B cell (primary cell): ENCODE measurements at regions not wholly inside any gene's neighbourhood (a gene's known extent, or its start where the extent isn't known, plus 50 kb on each side); places are given as distances from the start of the nearest gene placed in this dataset.

Experiments
- ATAC-seq: fragments of 200-7000 bp; cut with Tn5 transposase; one replicate; pipeline ENCODE4 v1.10.0; 2021; ENCODE audit warnings: low read depth, mild to moderate bottlenecking, moderate number of reproducible peaks, moderate library complexity
- CTCF ChIA-PET: fragments of 350-600 bp; sonication (Branson Sonifier 250); formaldehyde crosslinking; loops from one replicate; lab custom pipeline; 2021; ENCODE audit warnings: antibody characterized with exemption, inconsistent platforms; lab: Charles Lee
- POLR2A ChIA-PET: fragments of 350-600 bp; sonication (Branson Sonifier 250); formaldehyde crosslinking; loops from one replicate; lab custom pipeline; 2021; ENCODE audit warnings: antibody characterized with exemption; lab: Charles Lee
- DNase-seq: peaks from one replicate; pipeline ENCODE4 v3.0.0; 2013
- H2AFZ ChIP-seq: 2 replicates; pipeline ENCODE4 v1.6.1; 2012; ENCODE audit warnings: mild to moderate bottlenecking, low read depth, low read length; ENCODE audit not compliant: insufficient read depth, poor library complexity, severe bottlenecking
- H3K27ac ChIP-seq, 2 donors: 1 replicate in 1 of 2; 2 replicates in 1 of 2; pipeline ENCODE4 v1.5.1; 2012 to 2013; ENCODE audit warnings: low read length in 2 of 2, mild to moderate bottlenecking in 2 of 2, moderate library complexity in 1 of 2
- H3K27me3 ChIP-seq, 4 experiments: fragments of 200-600 bp in 1 of 4; sonication (generic) in 1 of 4; replicated peaks in 1 of 4; 1 replicate in 2 of 4; 2 replicates in 2 of 4; pipeline versions ENCODE4 v1.6.1 to v1.7.0; 2013 to 2016; ENCODE audit warnings: low read length in 3 of 4, mild to moderate bottlenecking in 2 of 4, mixed read lengths in 1 of 4, moderate library complexity in 1 of 4; ENCODE audit not compliant: insufficient read depth in 4 of 4, control insufficient read depth in 3 of 4; ENCODE audit errors: control extremely low read depth in 1 of 4
- H3K36me3 ChIP-seq, 2 experiments: replicated peaks in 1 of 2; 1 replicate in 1 of 2; 2 replicates in 1 of 2; pipeline versions ENCODE4 v1.6.1 to v1.7.1; 2013; ENCODE audit warnings: low read length in 1 of 2; ENCODE audit not compliant: insufficient read depth in 2 of 2, control insufficient read depth in 1 of 2; ENCODE audit errors: control extremely low read depth in 1 of 2, extremely low read depth in 1 of 2
- H3K4me1 ChIP-seq, 2 donors: fragments of 200-600 bp in 1 of 2; sonication (generic) in 1 of 2; 1 replicate in 1 of 2; 2 replicates in 1 of 2; pipeline versions ENCODE4 v1.5.1 to v1.6.1; 2013 to 2017; ENCODE audit warnings: low read length in 2 of 2; ENCODE audit not compliant: control insufficient read depth in 2 of 2, insufficient read depth in 2 of 2
- H3K4me2 ChIP-seq: replicated peaks from 2 replicates; pipeline ENCODE3; 2012; ENCODE audit warnings: mild to moderate bottlenecking, low read depth, low read length; ENCODE audit not compliant: poor library complexity, severe bottlenecking
- H3K4me3 ChIP-seq, 5 experiments: fragments of 200-600 bp in 1 of 5; sonication (generic) in 1 of 5; 1 replicate in 3 of 5; 2 replicates in 2 of 5; pipeline versions ENCODE4 v1.5.1 to v1.7.0; 2011 to 2016; ENCODE audit warnings: low read length in 4 of 5, mild to moderate bottlenecking in 4 of 5, low read depth in 2 of 5, control low read depth in 1 of 5, moderate library complexity in 1 of 5; ENCODE audit not compliant: insufficient read depth in 1 of 5; ENCODE audit errors: control extremely low read depth in 1 of 5, extremely low read depth in 1 of 5
- H3K79me2 ChIP-seq: fragments of 200-600 bp; sonication (generic); one replicate; pipeline ENCODE4 v1.6.0; 2016; ENCODE audit warnings: low read length; ENCODE audit not compliant: control insufficient read depth, insufficient read depth
- H3K9ac ChIP-seq: fragments of 200-600 bp; sonication (generic); 2 replicates; pipeline ENCODE4 v1.6.1; 2017; ENCODE audit warnings: mild to moderate bottlenecking, low read length, moderate library complexity
- H3K9me3 ChIP-seq, 3 donors: one replicate each; pipeline versions ENCODE4 v1.6.1 to v1.7.1; 2013; ENCODE audit warnings: low read length in 2 of 3; ENCODE audit not compliant: control insufficient read depth in 2 of 3, insufficient read depth in 1 of 3; ENCODE audit errors: control extremely low read depth in 1 of 3
- H4K20me1 ChIP-seq: 2 replicates; pipeline ENCODE4 v1.6.0; 2012; ENCODE audit warnings: mild to moderate bottlenecking, low read length; ENCODE audit not compliant: insufficient read depth, control insufficient read depth, poor library complexity, severe bottlenecking
- H3K27ac Mint-ChIP-seq: one replicate; pipeline ENCODE4 v1.8.0; 2021; ENCODE audit warnings: mixed read lengths
- H3K27me3 Mint-ChIP-seq: one replicate; pipeline ENCODE4 v1.8.0; 2021; ENCODE audit warnings: mixed read lengths
- H3K4me1 Mint-ChIP-seq: one replicate; pipeline ENCODE4 v1.8.0; 2021; ENCODE audit warnings: mixed read lengths
- H3K4me3 Mint-ChIP-seq: one replicate; pipeline ENCODE4 v1.8.0; 2021; ENCODE audit warnings: mixed read lengths
- H3K9me3 Mint-ChIP-seq: one replicate; pipeline ENCODE4 v1.8.0; 2022; ENCODE audit warnings: mixed read lengths; ENCODE audit not compliant: insufficient read depth
- EZH2 ChIP-seq: IDR thresholded peaks from 2 replicates; pipeline ENCODE4 v1.6.1; 2012; ENCODE audit warnings: borderline replicate concordance, low read depth, mild to moderate bottlenecking, moderate library complexity, low read length; ENCODE audit not compliant: insufficient read depth, poor library complexity, severe bottlenecking
- WGBS: methylation state at CpG from one replicate; pipeline ENCODE4 v1.1.5; 2013; ENCODE audit warnings: missing lambda C conversion rate; ENCODE audit not compliant: insufficient coverage; 5-methylcytosine and 5-hydroxymethylcytosine counted together
- intact Hi-C: fragments of 100-400 bp; cut with micrococcal nuclease; formaldehyde crosslinking; loops from one replicate; pipeline ENCODE4 v1.10.0; 2022
- TF ChIP-seq, protein P1 (sequence below): fragments of 200-600 bp; IDR thresholded peaks from one replicate; pipeline ENCODE4 v1.8.0; 2022; ENCODE audit warnings: antibody characterized with exemption, mild to moderate bottlenecking

DNA sequence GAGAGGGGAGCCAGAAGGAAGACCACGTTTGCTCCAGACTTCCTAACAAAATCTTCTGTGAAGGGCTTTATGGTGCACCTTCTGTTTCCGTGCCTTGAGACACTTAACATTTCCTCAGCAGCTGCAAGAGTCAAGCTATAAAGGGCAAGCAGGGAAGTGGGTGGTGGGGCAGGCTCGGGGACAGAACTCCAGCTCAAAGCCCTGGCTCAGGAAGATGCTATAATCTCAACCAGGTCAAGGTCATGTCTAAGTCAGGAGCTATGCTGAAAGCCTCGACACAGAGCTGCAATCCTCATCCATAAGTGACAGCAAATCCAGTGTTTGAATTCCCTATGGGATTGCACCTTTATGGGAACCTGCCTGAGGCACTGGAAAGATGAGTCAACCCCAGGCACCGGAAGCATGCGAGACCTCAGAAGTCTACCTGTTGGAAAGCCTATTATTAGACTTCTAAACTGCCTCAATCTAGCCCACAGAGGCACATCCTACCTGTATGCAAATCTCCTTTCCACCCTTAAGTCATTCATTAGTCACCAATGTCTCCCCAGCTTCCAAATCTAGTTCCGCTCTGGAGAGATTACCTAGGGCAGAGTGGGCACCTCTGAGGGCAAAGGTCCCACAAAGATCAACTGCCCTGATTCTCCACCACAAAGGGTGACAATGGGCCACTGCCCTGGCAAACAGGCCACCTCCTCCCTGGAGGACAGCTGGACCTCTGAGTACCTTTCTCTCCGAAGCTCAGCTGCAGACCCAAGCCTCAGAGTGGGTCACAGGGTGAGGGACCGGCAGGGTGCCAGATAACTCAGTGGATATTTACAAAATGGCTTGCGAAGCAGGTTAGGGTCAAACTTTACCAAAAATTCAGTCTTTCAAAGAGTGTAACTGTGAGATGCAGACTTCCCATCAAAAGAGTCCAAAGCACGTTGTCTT is 287.0 kb downstream of the CDC5L start:
- Mint-ChIP-seq H3K9me3 (no peaks in the 10 kb centered on the region), H3K27ac (no peak overlapping the region), H3K4me1 (no peaks in the 10 kb centered on the region), H3K4me3 (no peak overlapping the region), H3K27me3 (peaks cover 14% of the 10 kb centered on the region)
- Histone ChIP-seq H3K4me1 (no peaks in the 10 kb centered on the region), H3K27me3 (no peaks in the 10 kb centered on the region), H2AFZ (no peak overlapping the region), H3K9ac (no peak overlapping the region), H3K36me3 (no peaks in the 10 kb centered on the region), H3K4me3 (no peak overlapping the region), H3K27ac (no peak overlapping the region), H3K9me3 (no peaks in the 10 kb centered on the region), H3K4me2 (no peak overlapping the region), H3K79me2 (no peaks in the 10 kb centered on the region), H4K20me1 (no peaks in the 10 kb centered on the region)
- 74% methylated on average over 9 of the region's 11 CpGs for WGBS
- POLR2A ChIA-PET = no interaction called here
- DNase-seq (no peak), ATAC-seq (no peak)
- intact Hi-C loops = no loop called here
- CTCF ChIA-PET = interaction anchor here (0.6 to 1.9 kb wide), 3 partner anchors 18 to 1252 kb away, joined by 3 to 7 read pairs (median 4); no protein-coding TSS in a partner anchor
- no peak for TF ChIP-seq EZH2
- TF ChIP-seq, protein P1, sequence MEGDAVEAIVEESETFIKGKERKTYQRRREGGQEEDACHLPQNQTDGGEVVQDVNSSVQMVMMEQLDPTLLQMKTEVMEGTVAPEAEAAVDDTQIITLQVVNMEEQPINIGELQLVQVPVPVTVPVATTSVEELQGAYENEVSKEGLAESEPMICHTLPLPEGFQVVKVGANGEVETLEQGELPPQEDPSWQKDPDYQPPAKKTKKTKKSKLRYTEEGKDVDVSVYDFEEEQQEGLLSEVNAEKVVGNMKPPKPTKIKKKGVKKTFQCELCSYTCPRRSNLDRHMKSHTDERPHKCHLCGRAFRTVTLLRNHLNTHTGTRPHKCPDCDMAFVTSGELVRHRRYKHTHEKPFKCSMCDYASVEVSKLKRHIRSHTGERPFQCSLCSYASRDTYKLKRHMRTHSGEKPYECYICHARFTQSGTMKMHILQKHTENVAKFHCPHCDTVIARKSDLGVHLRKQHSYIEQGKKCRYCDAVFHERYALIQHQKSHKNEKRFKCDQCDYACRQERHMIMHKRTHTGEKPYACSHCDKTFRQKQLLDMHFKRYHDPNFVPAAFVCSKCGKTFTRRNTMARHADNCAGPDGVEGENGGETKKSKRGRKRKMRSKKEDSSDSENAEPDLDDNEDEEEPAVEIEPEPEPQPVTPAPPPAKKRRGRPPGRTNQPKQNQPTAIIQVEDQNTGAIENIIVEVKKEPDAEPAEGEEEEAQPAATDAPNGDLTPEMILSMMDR = no peak

DNA sequence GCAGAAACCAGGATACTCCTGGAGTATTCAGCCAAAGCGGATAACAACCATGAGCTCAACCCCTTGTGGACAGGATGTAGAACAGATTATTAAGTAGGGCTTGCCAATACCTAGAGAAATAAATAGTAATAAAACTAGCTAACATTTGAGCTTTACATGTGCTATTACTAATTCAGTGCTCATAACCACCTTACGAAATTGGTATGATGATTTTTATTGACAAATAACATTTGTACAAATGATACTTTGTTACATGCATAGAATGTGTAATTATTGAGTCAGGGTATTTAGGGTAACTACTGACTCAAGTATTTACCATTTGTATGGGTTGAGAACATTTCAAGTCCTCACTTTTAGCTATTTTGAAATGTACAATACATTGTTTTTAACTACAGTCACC is 287.9 kb downstream of the CDC5L start:
- intact Hi-C loops = no loop called here
- no peaks in the 10 kb centered on the region for H3K79me2 ChIP-seq
- no peaks in the 10 kb centered on the region for H3K4me1 ChIP-seq
- H3K9me3 ChIP-seq = no peaks in the 10 kb centered on the region
- H3K36me3 ChIP-seq = no peaks in the 10 kb centered on the region
- no peaks in the 10 kb centered on the region for H4K20me1 ChIP-seq
- no peaks in the 10 kb centered on the region for H3K27me3 ChIP-seq
- H3K9me3 Mint-ChIP-seq = no peaks in the 10 kb centered on the region
- no peak overlapping the region for H3K4me3 ChIP-seq
- ATAC-seq (no peak), DNase-seq (no peak)
- ChIA-PET CTCF (interaction anchor here (1.2 to 1.9 kb wide), 2 partner anchors 20 to 1251 kb away, joined by 3 to 7 read pairs; no protein-coding TSS in a partner anchor), POLR2A (no interaction called here)
- H3K9ac ChIP-seq = no peak overlapping the region
- TF ChIP-seq EZH2 = no peak
- TF ChIP-seq, protein P1 = no peak
- no peak overlapping the region for H3K27ac ChIP-seq
- H3K27me3 Mint-ChIP-seq = peaks cover 18% of the 10 kb centered on the region
- no peaks in the 10 kb centered on the region for H3K4me1 Mint-ChIP-seq
- H3K27ac Mint-ChIP-seq = no peak overlapping the region
- H3K4me3 Mint-ChIP-seq = no peak overlapping the region
- no CpG with 5 or more reads among the region's 2 CpGs for WGBS
- no peak overlapping the region for H2AFZ ChIP-seq
- H3K4me2 ChIP-seq = no peak overlapping the region
